SK-N-MC (cell line): ENCODE measurements at regions not wholly inside any gene's neighbourhood (a gene's known extent, or its start where the extent isn't known, plus 50 kb on each side); places are given as distances from the start of the nearest gene placed in this dataset.

Experiments
- DNase-seq: peaks from one replicate; pipeline ENCODE4 v3.0.0-alpha.2; 2011; ENCODE audit warnings: low read depth, low spot score
- H3K27ac ChIP-seq: fragments of 200-600 bp; sonication (generic); 2 replicates; pipeline ENCODE4 v1.5.1; 2016; ENCODE audit warnings: mixed run types
- H3K36me3 ChIP-seq: fragments of 200-600 bp; sonication (generic); 2 replicates; pipeline ENCODE4 v1.6.1; 2017; ENCODE audit warnings: antibody characterized with exemption, low read length, mixed read lengths; ENCODE audit not compliant: insufficient read depth
- H3K4me3 ChIP-seq: fragments of 200-600 bp; sonication (generic); 2 replicates; pipeline ENCODE4 v1.5.1; 2016
- H3K9ac ChIP-seq: fragments of 200-600 bp; sonication (generic); 2 replicates; pipeline ENCODE4 v1.8.0; 2017; ENCODE audit warnings: mixed run types, mixed read lengths; ENCODE audit not compliant: insufficient read length
- H3K9me3 ChIP-seq: fragments of 200-600 bp; sonication (generic); 2 replicates; pipeline ENCODE4 v1.6.1; 2017; ENCODE audit warnings: low read depth, mild to moderate bottlenecking, antibody characterized with exemption, low read length, moderate library complexity, mixed read lengths
- EZH2 ChIP-seq: fragments of 200-600 bp; sonication (generic); IDR thresholded peaks from one replicate; pipeline ENCODE4 v1.6.1; 2017; ENCODE audit warnings: antibody characterized with exemption
- FOXP2 ChIP-seq: optimal IDR thresholded peaks from 2 replicates; pipeline ENCODE3; 2011; ENCODE audit warnings: mild to moderate bottlenecking, moderate library complexity; ENCODE audit not compliant: insufficient read depth; ENCODE audit errors: extremely low read length, control extremely low read depth
- POLR2AphosphoS5 ChIP-seq: IDR thresholded peaks from 2 replicates; pipeline ENCODE4 v1.6.1; 2012; ENCODE audit warnings: mild to moderate bottlenecking, low read depth, low read length, borderline replicate concordance

DNA sequence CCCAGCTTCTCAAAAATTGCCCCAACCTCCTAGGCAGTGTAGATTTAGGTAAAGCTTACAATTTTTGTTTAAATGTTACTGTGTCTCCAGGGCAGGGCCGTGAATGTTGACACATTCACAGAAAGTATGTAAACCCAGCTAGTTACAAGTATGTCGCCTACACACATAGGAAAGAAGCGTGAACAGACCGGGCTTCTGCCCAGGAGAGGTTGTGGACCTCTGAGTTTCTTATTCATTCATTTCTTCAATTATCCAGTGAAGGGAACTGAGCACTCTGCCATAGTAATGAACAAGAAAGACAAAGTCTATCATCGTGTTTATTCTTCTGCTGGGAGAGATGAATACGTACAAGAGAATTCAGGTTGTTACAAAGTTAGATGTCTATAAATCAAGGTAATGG is 93.2 kb downstream of the TRIML1 start:
- Histone ChIP-seq H3K27ac (no peak overlapping the region), H3K9ac (no peak overlapping the region), H3K36me3 (no peaks in the 10 kb centered on the region), H3K9me3 (no peaks in the 10 kb centered on the region), H3K4me3 (no peak overlapping the region)
- no peak for TF ChIP-seq FOXP2
- TF ChIP-seq POLR2AphosphoS5: no peak
- no peak for TF ChIP-seq EZH2
- no peak for DNase-seq

- Histone ChIP-seq H3K27ac (no peak overlapping the region), H3K4me3 (no peak overlapping the region), H3K9me3 (no peaks in the 10 kb centered on the region), H3K9ac (no peak overlapping the region), H3K36me3 (no peaks in the 10 kb centered on the region)
- no peak for DNase-seq
- TF ChIP-seq EZH2 (no peak), FOXP2 (no peak), POLR2AphosphoS5 (no peak)
Observed at GRCh38 chr4:188242041-188242440, 102.8 kb downstream of the TRIML1 start.

DNA sequence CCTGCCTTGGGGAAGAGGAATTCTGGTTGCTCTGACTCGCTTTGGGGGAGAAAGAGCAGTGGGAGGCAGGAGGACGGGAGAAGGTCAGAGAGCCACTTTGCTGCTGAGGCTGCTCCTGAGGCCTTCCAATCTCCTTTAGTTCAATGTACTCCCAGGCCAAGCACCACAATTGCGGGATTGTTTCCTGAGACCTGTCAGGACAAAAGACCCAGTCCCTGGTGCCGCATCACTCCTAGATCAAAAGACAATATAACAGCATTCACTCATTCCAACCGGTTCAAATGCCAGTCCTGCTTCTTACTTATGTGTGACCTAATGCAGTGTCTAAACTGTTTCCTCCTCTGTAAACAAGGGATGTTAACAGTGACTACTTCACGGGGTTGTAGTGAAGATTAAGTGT is 106.4 kb downstream of the TRIML1 start:
- no peak overlapping the region for H3K27ac ChIP-seq
- no peak for TF ChIP-seq EZH2
- TF ChIP-seq POLR2AphosphoS5: no peak
- no peak for TF ChIP-seq FOXP2
- no peaks in the 10 kb centered on the region for H3K36me3 ChIP-seq
- no peak for DNase-seq
- H3K9ac ChIP-seq: no peak overlapping the region
- H3K4me3 ChIP-seq: no peak overlapping the region
- H3K9me3 ChIP-seq: no peaks in the 10 kb centered on the region

GRCh38 chr4:188246488-188246887 is 107.2 kb downstream of the TRIML1 start:
- Histone ChIP-seq H3K9me3 (no peaks in the 10 kb centered on the region), H3K36me3 (no peaks in the 10 kb centered on the region), H3K27ac (no peak overlapping the region), H3K9ac (no peak overlapping the region), H3K4me3 (no peak overlapping the region)
- no peak for DNase-seq
- no peak for TF ChIP-seq FOXP2
- TF ChIP-seq POLR2AphosphoS5: no peak
- TF ChIP-seq EZH2: no peak

DNA sequence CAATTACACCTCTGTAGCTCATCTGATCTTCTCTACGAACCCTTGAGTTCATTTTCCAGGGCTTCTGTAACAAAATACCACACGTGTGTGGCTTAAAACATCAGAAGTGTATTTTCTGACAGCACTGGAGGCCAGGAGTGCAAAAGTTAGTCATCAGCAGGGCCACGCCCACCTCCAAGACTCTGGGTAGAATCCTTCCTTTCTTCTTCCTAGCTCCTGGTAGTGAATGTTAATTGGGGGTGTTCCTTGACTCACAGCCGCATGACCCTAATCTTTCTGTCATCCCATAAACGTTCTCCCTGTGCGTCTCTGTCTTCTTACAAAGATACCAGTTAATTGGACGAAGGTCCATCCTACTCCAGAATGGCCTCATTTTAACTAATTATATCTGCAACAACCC is 115.0 kb downstream of the TRIML1 start:
- Histone ChIP-seq H3K9ac (no peak overlapping the region), H3K4me3 (no peak overlapping the region), H3K27ac (no peak overlapping the region), H3K9me3 (no peaks in the 10 kb centered on the region), H3K36me3 (no peaks in the 10 kb centered on the region)
- TF ChIP-seq POLR2AphosphoS5 (no peak), FOXP2 (no peak), EZH2 (no peak)
- DNase-seq: no peak

DNA sequence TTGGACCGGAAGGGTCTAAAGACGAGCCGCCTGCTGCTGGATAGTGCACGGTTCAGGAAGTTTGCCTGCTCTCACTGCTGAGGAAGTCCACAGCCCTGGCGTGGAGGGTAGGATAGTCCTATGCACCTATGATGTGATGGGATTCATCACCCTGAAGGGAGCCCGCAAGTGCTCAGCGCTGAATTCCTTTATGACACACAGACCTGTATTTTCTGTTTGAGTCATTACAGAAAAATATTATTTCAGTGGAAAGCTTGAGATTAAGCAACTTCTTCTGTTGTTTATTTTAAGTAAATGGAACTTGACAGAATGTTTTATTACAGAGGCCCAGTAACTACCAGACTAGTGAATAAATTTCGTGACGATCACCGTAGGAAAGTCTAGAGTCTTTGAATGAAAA is 123.2 kb downstream of the TRIML1 start:
- H3K36me3 ChIP-seq: no peaks in the 10 kb centered on the region
- TF ChIP-seq FOXP2 (no peak), EZH2 (no peak), POLR2AphosphoS5 (no peak)
- H3K27ac ChIP-seq: no peak overlapping the region
- H3K4me3 ChIP-seq: no peak overlapping the region
- no peaks in the 10 kb centered on the region for H3K9me3 ChIP-seq
- no peak for DNase-seq
- no peak overlapping the region for H3K9ac ChIP-seq

GRCh38 chr4:188263321-188263720 is 124.1 kb downstream of the TRIML1 start:
- Histone ChIP-seq H3K9me3 (no peaks in the 10 kb centered on the region), H3K9ac (no peak overlapping the region), H3K27ac (no peak overlapping the region), H3K36me3 (no peaks in the 10 kb centered on the region), H3K4me3 (no peak overlapping the region)
- no peak for DNase-seq
- TF ChIP-seq POLR2AphosphoS5: no peak

DNA sequence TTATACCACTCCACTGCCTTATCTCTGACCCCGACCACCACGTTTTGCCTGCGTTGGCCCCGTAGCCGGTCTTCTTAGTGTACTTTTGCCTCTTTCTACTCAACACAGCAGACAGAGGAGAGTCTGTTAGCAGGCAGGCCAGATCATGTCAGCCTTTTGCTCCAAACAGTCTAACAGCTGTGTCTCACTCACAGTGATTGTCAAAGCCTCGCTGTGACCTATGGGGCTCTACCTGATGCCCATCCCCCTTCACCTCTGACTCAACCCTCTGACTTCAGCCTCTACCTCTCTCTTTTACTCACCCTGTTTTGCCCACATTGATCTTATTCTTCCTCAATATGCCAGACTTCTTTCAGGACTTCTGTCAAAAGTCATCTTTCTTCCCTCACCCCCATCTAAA is 127.1 kb downstream of the TRIML1 start:
- no peak for DNase-seq
- no peaks in the 10 kb centered on the region for H3K36me3 ChIP-seq
- TF ChIP-seq POLR2AphosphoS5: no peak
- no peak for TF ChIP-seq EZH2
- no peak for TF ChIP-seq FOXP2
- no peak overlapping the region for H3K4me3 ChIP-seq
- H3K9me3 ChIP-seq: no peaks in the 10 kb centered on the region
- no peak overlapping the region for H3K9ac ChIP-seq
- no peak overlapping the region for H3K27ac ChIP-seq

- DNase-seq: no peak
- H3K9me3 ChIP-seq: no peaks in the 10 kb centered on the region
- no peaks in the 10 kb centered on the region for H3K36me3 ChIP-seq
- TF ChIP-seq FOXP2 (no peak), EZH2 (no peak), POLR2AphosphoS5 (no peak)
- no peak overlapping the region for H3K9ac ChIP-seq
- no peak overlapping the region for H3K27ac ChIP-seq
- no peak overlapping the region for H3K4me3 ChIP-seq
Observed at GRCh38 chr4:188268131-188268908, 129.1 kb downstream of the TRIML1 start.
